ENCODE measurements at regions not wholly inside any gene's neighbourhood (a gene's known extent, or its start where the extent isn't known, plus 50 kb on each side); places are given as distances from the start of the nearest gene placed in this dataset.

DNA sequence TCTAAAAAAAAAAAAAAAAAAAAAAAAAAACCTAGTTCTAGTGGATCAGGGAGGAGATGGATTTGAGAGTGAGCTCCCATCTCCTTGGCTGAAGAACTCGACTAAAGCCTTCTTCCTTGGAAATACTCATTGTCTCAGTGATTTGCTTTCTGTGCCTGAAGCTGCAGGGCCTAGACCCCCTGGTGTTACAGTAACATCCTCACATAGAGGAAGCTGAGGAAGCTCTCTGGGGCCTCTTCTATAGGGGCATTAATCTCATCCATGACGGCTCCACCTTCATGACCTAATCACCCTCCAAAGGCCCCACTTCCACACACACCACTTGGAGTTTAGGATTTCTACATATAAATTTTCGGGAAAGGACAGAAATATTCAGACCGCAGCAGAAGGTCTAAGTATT is 95.9 kb upstream of the ETS2 start:
- TF ChIP-seq, protein P1, sequence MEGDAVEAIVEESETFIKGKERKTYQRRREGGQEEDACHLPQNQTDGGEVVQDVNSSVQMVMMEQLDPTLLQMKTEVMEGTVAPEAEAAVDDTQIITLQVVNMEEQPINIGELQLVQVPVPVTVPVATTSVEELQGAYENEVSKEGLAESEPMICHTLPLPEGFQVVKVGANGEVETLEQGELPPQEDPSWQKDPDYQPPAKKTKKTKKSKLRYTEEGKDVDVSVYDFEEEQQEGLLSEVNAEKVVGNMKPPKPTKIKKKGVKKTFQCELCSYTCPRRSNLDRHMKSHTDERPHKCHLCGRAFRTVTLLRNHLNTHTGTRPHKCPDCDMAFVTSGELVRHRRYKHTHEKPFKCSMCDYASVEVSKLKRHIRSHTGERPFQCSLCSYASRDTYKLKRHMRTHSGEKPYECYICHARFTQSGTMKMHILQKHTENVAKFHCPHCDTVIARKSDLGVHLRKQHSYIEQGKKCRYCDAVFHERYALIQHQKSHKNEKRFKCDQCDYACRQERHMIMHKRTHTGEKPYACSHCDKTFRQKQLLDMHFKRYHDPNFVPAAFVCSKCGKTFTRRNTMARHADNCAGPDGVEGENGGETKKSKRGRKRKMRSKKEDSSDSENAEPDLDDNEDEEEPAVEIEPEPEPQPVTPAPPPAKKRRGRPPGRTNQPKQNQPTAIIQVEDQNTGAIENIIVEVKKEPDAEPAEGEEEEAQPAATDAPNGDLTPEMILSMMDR (IDR thresholded peaks at IDR 0.05; ENCODE audit: borderline replicate concordance, extremely low read depth, low read length, poor library complexity, severe bottlenecking), result no peak
- TF ChIP-seq EZH2 (IDR thresholded peaks at IDR 0.05; ENCODE audit: borderline replicate concordance, low read depth, low read length, severe bottlenecking), result no peak

All from DND-41 (cell line).